DOHH2 (cell line): ENCODE measurements at regions not wholly inside any gene's neighbourhood (a gene's known extent, or its start where the extent isn't known, plus 50 kb on each side); places are given as distances from the start of the nearest gene placed in this dataset.

Experiments
- H3F3A ChIP-seq: fragments of 200-600 bp; sonication (generic), shearing (Covaris generic); 2 replicates; pipeline ENCODE4 v1.6.0; 2016; ENCODE audit warnings: antibody characterized with exemption, mild to moderate bottlenecking; ENCODE audit not compliant: control insufficient read depth, insufficient read depth
- H3K27ac ChIP-seq: fragments of 200-600 bp; sonication (generic); 2 replicates; pipeline ENCODE4 v1.5.1; 2014; ENCODE audit warnings: low read depth, mild to moderate bottlenecking, low read length, moderate library complexity
- H3K27me3 ChIP-seq: fragments of 200-600 bp; sonication (generic); 2 replicates; pipeline ENCODE4 v1.6.1; 2014; ENCODE audit warnings: mild to moderate bottlenecking, low read length, mixed read lengths; ENCODE audit not compliant: control insufficient read depth
- H3K36me3 ChIP-seq: fragments of 200-600 bp; sonication (generic); 2 replicates; pipeline ENCODE4 v1.6.1; 2014; ENCODE audit warnings: mild to moderate bottlenecking, low read length, moderate library complexity, mixed read lengths; ENCODE audit not compliant: control insufficient read depth
- H3K4me1 ChIP-seq: fragments of 200-600 bp; sonication (generic); 2 replicates; pipeline ENCODE4 v1.6.1; 2014; ENCODE audit warnings: mild to moderate bottlenecking, low read length, mixed read lengths; ENCODE audit not compliant: control insufficient read depth
- H3K4me2 ChIP-seq: fragments of 200-600 bp; sonication (generic); 2 replicates; pipeline ENCODE4 v1.6.0; 2014; ENCODE audit warnings: mild to moderate bottlenecking, low read length, moderate library complexity
- H3K4me3 ChIP-seq: fragments of 200-600 bp; sonication (generic); 2 replicates; pipeline ENCODE4 v1.5.1; 2014; ENCODE audit warnings: mild to moderate bottlenecking, low read length, mixed read lengths
- H3K79me2 ChIP-seq: fragments of 200-600 bp; sonication (generic); 2 replicates; pipeline ENCODE4 v1.6.1; 2014; ENCODE audit warnings: mild to moderate bottlenecking, low read length, mixed read lengths; ENCODE audit not compliant: control insufficient read depth
- H3K9me2 ChIP-seq: fragments of 200-600 bp; sonication (generic); replicated peaks from 2 replicates; pipeline ENCODE4 v1.6.1; 2014; ENCODE audit warnings: mild to moderate bottlenecking, low read length, mixed read lengths; ENCODE audit not compliant: control insufficient read depth
- H3K9me3 ChIP-seq: fragments of 200-600 bp; sonication (generic); 2 replicates; pipeline ENCODE4 v1.6.1; 2014; ENCODE audit warnings: antibody characterized with exemption, low read length, mixed read lengths; ENCODE audit not compliant: control insufficient read depth, insufficient read depth
- H4K20me1 ChIP-seq: fragments of 200-600 bp; sonication (generic); 2 replicates; pipeline ENCODE4 v1.6.0; 2014; ENCODE audit warnings: low read depth, mild to moderate bottlenecking, antibody characterized with exemption, low read length, moderate library complexity; ENCODE audit not compliant: control insufficient read depth, insufficient read depth
- EZH2phosphoT487 ChIP-seq: fragments of 200-600 bp; sonication (generic); IDR thresholded peaks from 2 replicates; pipeline ENCODE4 v1.6.1; 2017; ENCODE audit warnings: borderline replicate concordance, mild to moderate bottlenecking, antibody characterized with exemption, low read length, moderate library complexity, mixed read lengths
- TF ChIP-seq, protein P1 (sequence below): fragments of 200-600 bp; sonication (generic); IDR thresholded peaks from one replicate; pipeline ENCODE4 v1.5.1; 2014; ENCODE audit warnings: antibody characterized with exemption, mild to moderate bottlenecking, low read depth, low read length; ENCODE audit not compliant: poor library complexity, severe bottlenecking

DNA sequence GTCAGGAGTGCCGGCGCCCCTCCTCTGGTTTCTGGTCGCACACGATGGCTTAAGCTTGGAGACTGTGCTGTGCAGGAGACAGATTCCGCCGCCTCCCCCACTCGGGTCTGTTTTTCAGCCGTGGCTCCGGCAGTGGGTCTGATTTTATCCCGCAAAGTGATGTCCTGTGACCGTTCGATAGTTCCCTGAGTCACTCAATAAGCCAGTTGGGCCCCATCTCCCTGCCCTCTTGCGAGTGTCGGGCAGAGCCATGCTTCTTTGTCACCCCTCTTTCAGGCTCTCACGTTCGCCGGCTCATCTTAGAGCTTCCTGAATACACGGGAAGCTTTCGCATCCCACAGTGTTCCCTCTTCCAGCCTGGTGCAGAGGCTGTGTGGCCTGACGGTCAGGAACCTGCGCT lies 127.8 kb upstream of the RFLNA start:
- no peaks in the 10 kb centered on the region for H3K9me2 ChIP-seq
- H3K9me3 ChIP-seq: no peaks in the 10 kb centered on the region
- no peaks in the 10 kb centered on the region for H3K27me3 ChIP-seq
- no peak overlapping the region for H3K4me2 ChIP-seq
- H3K4me3 ChIP-seq: no peak overlapping the region
- no peaks in the 10 kb centered on the region for H3F3A ChIP-seq
- TF ChIP-seq, protein P1, sequence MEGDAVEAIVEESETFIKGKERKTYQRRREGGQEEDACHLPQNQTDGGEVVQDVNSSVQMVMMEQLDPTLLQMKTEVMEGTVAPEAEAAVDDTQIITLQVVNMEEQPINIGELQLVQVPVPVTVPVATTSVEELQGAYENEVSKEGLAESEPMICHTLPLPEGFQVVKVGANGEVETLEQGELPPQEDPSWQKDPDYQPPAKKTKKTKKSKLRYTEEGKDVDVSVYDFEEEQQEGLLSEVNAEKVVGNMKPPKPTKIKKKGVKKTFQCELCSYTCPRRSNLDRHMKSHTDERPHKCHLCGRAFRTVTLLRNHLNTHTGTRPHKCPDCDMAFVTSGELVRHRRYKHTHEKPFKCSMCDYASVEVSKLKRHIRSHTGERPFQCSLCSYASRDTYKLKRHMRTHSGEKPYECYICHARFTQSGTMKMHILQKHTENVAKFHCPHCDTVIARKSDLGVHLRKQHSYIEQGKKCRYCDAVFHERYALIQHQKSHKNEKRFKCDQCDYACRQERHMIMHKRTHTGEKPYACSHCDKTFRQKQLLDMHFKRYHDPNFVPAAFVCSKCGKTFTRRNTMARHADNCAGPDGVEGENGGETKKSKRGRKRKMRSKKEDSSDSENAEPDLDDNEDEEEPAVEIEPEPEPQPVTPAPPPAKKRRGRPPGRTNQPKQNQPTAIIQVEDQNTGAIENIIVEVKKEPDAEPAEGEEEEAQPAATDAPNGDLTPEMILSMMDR: no peak
- TF ChIP-seq EZH2phosphoT487: no peak
- no peaks in the 10 kb centered on the region for H3K4me1 ChIP-seq
- H3K36me3 ChIP-seq: no peaks in the 10 kb centered on the region
- no peaks in the 10 kb centered on the region for H4K20me1 ChIP-seq
- H3K79me2 ChIP-seq: no peaks in the 10 kb centered on the region
- H3K27ac ChIP-seq: no peak overlapping the region

DNA sequence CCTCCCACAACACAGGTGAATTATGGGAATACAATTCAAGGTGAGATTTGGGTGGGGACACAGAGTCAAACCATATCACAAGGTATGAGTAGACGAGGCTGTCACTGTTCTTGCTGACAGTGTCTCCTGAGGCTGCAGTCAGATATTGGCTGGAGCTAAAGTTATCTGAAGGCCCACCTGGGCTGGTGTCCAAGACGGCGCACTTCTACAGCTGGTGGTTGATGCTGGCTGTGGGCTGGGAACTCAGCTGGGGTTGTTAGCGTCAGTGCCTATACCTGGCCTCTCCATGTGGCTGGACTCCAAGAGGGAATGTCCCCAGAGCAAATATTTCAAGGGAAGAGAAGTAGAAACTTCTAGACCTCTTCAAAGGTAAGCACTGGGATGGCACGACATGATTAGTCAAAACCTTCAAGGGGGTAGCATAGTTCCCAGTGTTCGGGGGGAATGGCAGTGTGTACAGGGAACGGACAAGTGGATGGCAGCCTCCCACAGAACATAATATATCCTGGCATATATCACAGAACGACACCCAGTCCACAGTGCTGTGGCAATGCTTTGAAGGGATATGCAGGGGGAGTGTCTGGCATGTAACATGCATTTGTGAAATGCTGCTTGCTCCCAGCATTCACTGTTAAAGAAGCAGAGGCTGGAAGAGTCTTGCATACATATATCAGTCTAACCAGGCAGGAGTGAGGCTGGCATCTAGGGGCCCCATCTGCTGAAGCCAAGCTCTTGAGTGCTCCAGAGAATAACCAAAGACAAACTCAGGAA lies 126.7 kb upstream of the RFLNA start:
- H3K4me1 ChIP-seq: no peaks in the 10 kb centered on the region
- H3K36me3 ChIP-seq: no peaks in the 10 kb centered on the region
- H4K20me1 ChIP-seq: no peaks in the 10 kb centered on the region
- H3K4me3 ChIP-seq: no peak overlapping the region
- no peak overlapping the region for H3K4me2 ChIP-seq
- H3K27me3 ChIP-seq: no peaks in the 10 kb centered on the region
- no peak overlapping the region for H3K27ac ChIP-seq
- no peaks in the 10 kb centered on the region for H3F3A ChIP-seq
- H3K9me2 ChIP-seq: no peaks in the 10 kb centered on the region
- TF ChIP-seq, protein P1: no peak
- TF ChIP-seq EZH2phosphoT487: no peak
- H3K9me3 ChIP-seq: no peaks in the 10 kb centered on the region
- no peaks in the 10 kb centered on the region for H3K79me2 ChIP-seq

DNA sequence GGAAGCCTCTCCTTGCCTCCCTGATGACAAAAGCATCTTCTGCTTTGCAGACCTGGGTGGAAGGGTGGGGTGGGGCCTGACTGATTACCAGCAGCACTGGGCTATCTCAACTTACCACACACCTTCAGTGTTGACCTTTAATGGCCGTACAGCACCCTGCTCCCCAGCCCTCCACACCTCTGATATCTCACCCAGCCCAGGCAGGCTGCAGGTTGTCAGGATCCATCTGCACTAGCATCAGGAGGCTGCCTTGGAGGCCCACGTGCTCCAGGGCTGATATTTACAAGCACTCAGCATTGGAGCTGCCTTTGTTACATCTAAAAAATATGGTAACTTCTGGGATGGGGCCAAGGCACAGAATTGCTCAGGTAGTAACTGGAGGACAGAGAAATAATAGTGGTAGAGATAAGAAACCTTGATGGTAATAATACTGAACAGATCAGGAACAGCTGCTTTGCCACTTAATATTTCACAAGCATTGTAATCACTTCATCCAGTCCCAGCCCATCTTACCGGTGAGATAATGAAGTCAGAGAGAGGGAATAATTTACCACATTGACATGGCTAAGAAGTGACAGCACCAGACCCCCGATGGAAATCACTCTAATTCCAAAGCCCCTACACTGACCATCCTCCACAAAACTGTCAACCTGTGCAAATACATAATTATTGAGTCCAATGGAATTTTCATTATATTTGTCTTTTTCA lies 125.2 kb upstream of the RFLNA start:
- no peaks in the 10 kb centered on the region for H3K79me2 ChIP-seq
- no peaks in the 10 kb centered on the region for H3K9me2 ChIP-seq
- H3K4me2 ChIP-seq: no peak overlapping the region
- H4K20me1 ChIP-seq: no peaks in the 10 kb centered on the region
- no peaks in the 10 kb centered on the region for H3F3A ChIP-seq
- H3K4me3 ChIP-seq: no peak overlapping the region
- H3K4me1 ChIP-seq: no peaks in the 10 kb centered on the region
- H3K27me3 ChIP-seq: no peaks in the 10 kb centered on the region
- TF ChIP-seq, protein P1: no peak
- no peak for TF ChIP-seq EZH2phosphoT487
- H3K9me3 ChIP-seq: no peaks in the 10 kb centered on the region
- H3K27ac ChIP-seq: no peak overlapping the region
- H3K36me3 ChIP-seq: no peaks in the 10 kb centered on the region
